WTC11 (cell line): ENCODE measurements at regions not wholly inside any gene's neighbourhood (a gene's known extent, or its start where the extent isn't known, plus 50 kb on each side); places are given as distances from the start of the nearest gene placed in this dataset.

Experiments used
- ATF2 ChIP-seq: sonication (generic); formaldehyde crosslinking; IDR thresholded peaks from 2 replicates; pipeline ENCODE4 v1.8.1; 2022; ENCODE audit warnings: low read depth, missing genetic modification reagents, borderline replicate concordance
- ATF6 ChIP-seq: sonication (generic); formaldehyde crosslinking; IDR thresholded peaks from 2 replicates; pipeline ENCODE4 v1.8.1; 2023; ENCODE audit warnings: mild to moderate bottlenecking, missing genetic modification reagents
- CTCF ChIP-seq: fragments of 200-600 bp; IDR thresholded peaks from 2 replicates; pipeline ENCODE4 v1.8.0; 2022; ENCODE audit warnings: antibody characterized with exemption
- FOXK1 ChIP-seq: sonication (generic); formaldehyde crosslinking; IDR thresholded peaks from 2 replicates; pipeline ENCODE4 v1.8.0; 2022; ENCODE audit warnings: mild to moderate bottlenecking, moderate library complexity, missing genetic modification reagents
- JUN ChIP-seq: sonication (generic); formaldehyde crosslinking; IDR thresholded peaks from 2 replicates; pipeline ENCODE4 v1.8.0; 2023; ENCODE audit warnings: mild to moderate bottlenecking, missing genetic modification reagents
- NFYB ChIP-seq: sonication (generic); formaldehyde crosslinking; conservative IDR thresholded peaks from 2 replicates; pipeline ENCODE4 v1.8.0; 2022; ENCODE audit warnings: low read depth, missing genetic modification reagents
- PRDM15 ChIP-seq: sonication (generic); formaldehyde crosslinking; IDR thresholded peaks from 2 replicates; pipeline ENCODE4 v1.8.0; 2022; ENCODE audit warnings: missing genetic modification reagents
- RELA ChIP-seq: sonication (generic); formaldehyde crosslinking; IDR thresholded peaks from 2 replicates; pipeline ENCODE4 v1.8.1; 2022; ENCODE audit warnings: missing genetic modification reagents, mild to moderate bottlenecking, borderline replicate concordance
- ZMAT4 ChIP-seq: fragments of 250-450 bp; sonication (Bioruptor Pico); IDR thresholded peaks from 2 replicates; pipeline ENCODE4 v1.9.0; 2021; ENCODE audit warnings: mild to moderate bottlenecking

GRCh38 chr4:153044036-153044435 is 107.9 kb downstream of the FHDC1 start:
- TF ChIP-seq CTCF (no peak), ATF6 (no peak), ZMAT4 (CRISPR knock-in tag) (no peak), JUN (CRISPR knock-in tag) (no peak), RELA (CRISPR knock-in tag) (no peak), FOXK1 (no peak), NFYB (CRISPR knock-in tag) (no peak), PRDM15 (CRISPR knock-in tag) (no peak), ATF2 (CRISPR knock-in tag) (no peak)
